MM.1S (cell line): ENCODE measurements at regions not wholly inside any gene's neighbourhood (a gene's known extent, or its start where the extent isn't known, plus 50 kb on each side); places are given as distances from the start of the nearest gene placed in this dataset.

Experiments
- EZH2 ChIP-seq: fragments of 300-600 bp; sonication (generic); optimal IDR thresholded peaks from 2 replicates; pipeline ENCODE3; 2017; ENCODE audit warnings: low read depth, mild to moderate bottlenecking, antibody characterized with exemption, low read length, mixed read lengths
- TF ChIP-seq, protein P1 (sequence below): fragments of 300-600 bp; sonication (generic); IDR thresholded peaks from 2 replicates; pipeline ENCODE4 v1.5.1; 2016; ENCODE audit warnings: antibody characterized with exemption, low read length, mixed read lengths

DNA sequence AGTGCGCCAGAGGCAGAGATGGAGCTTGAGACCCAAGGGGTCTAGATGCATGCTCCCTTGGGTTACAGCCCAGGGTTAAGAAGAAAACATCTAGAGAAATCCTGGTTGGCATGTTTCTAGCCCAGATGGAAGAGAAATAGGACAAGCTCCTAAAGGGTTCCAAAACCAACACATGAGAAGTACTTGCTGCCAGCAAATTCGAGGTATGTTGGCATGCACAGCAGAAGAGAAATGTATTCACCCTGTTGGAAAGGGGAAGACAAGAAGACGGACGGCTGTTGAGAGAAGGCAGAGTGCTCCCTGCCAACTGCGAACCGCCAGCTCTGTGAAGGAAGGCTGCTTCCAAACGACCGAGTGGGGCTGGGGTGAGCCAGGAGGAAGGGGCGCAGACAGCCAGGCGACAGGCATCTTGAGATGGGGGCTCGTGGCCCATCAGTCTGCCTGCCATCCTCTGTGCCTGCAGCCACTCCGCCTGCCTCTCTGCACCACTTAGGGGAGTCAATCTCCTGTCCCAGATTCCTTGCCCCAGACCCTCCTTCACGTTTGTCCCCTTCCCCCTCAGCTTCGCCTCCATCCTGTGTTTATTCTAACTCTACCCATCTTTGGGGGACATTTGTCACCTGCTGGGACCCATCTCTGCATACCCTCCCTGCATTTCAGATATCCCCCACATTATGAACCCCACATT lies 249.2 kb downstream of the CDC5L start:
- no peak for TF ChIP-seq EZH2
- TF ChIP-seq, protein P1, sequence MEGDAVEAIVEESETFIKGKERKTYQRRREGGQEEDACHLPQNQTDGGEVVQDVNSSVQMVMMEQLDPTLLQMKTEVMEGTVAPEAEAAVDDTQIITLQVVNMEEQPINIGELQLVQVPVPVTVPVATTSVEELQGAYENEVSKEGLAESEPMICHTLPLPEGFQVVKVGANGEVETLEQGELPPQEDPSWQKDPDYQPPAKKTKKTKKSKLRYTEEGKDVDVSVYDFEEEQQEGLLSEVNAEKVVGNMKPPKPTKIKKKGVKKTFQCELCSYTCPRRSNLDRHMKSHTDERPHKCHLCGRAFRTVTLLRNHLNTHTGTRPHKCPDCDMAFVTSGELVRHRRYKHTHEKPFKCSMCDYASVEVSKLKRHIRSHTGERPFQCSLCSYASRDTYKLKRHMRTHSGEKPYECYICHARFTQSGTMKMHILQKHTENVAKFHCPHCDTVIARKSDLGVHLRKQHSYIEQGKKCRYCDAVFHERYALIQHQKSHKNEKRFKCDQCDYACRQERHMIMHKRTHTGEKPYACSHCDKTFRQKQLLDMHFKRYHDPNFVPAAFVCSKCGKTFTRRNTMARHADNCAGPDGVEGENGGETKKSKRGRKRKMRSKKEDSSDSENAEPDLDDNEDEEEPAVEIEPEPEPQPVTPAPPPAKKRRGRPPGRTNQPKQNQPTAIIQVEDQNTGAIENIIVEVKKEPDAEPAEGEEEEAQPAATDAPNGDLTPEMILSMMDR = no peak
